ENCODE measurements at regions not wholly inside any gene's neighbourhood (a gene's known extent, or its start where the extent isn't known, plus 50 kb on each side); places are given as distances from the start of the nearest gene placed in this dataset.

- no peak for TF ChIP-seq SUZ12 (IDR thresholded peaks at IDR 0.05; ENCODE audit: unreplicated experiment)
- TF ChIP-seq HDAC6 (IDR thresholded peaks at IDR 0.05; ENCODE audit: unreplicated experiment): no peak
- no peak for TF ChIP-seq EZH2 (IDR thresholded peaks at IDR 0.05; ENCODE audit: borderline replicate concordance, control insufficient read depth, low read depth, low read length)
- TF ChIP-seq SPI1 (IDR thresholded peaks at IDR 0.05; ENCODE audit: borderline replicate concordance, insufficient read depth, low read depth, low read length): no peak
- no peak for TF ChIP-seq CTCF (IDR thresholded peaks at IDR 0.05 in 2 of 3, conservative IDR thresholded peaks at IDR 0.05 in 1 of 3; ENCODE audit: control insufficient read depth in 2 of 3, extremely low read depth in 1 of 3, insufficient read depth in 1 of 3, low read depth in 3 of 3, low read length in 3 of 3)
- no peak for TF ChIP-seq CUX1 (IDR thresholded peaks at IDR 0.05; ENCODE audit: insufficient replicate concordance, low read depth, low read length)
Measured at GRCh38 chr6:55669028-55669427, 90.0 kb upstream of the HMGCLL1 start.

All from GM12878 (cell line).